Caco-2 (cell line): ENCODE measurements at regions not wholly inside any gene's neighbourhood (a gene's known extent, or its start where the extent isn't known, plus 50 kb on each side); places are given as distances from the start of the nearest gene placed in this dataset.

Source experiments
- BruUV-seq: library from RNA; stranded (reverse); fragments of 400-500 nt; replicated peaks from 2 replicates; lab custom pipeline; 2021; lab: Mats Ljungman, UMichigan
- CTCF ChIA-PET: fragments of 300-600 bp; sonication (Branson Sonifier 250); formaldehyde crosslinking; loops from one replicate; lab custom pipeline; 2022; ENCODE audit warnings: antibody characterized with exemption; lab: Charles Lee
- POLR2A ChIA-PET: fragments of 300-600 bp; sonication (Branson Sonifier 250); formaldehyde crosslinking; loops from one replicate; lab custom pipeline; 2022; ENCODE audit warnings: antibody characterized with exemption; lab: Charles Lee
- DNase-seq, 2 experiments: peaks; one replicate each; pipeline versions ENCODE4 v3.0.0 to v3.0.0-alpha.2; 2020 to 2022
- H3K27me3 ChIP-seq: replicated peaks from 2 replicates; pipeline ENCODE4 v1.6.0; 2011; ENCODE audit warnings: low read length; ENCODE audit not compliant: control insufficient read depth, insufficient read depth
- H3K36me3 ChIP-seq: 2 replicates; pipeline ENCODE4 v1.5.1; 2011; ENCODE audit warnings: low read length; ENCODE audit not compliant: control insufficient read depth, insufficient read depth
- H3K4me1 ChIP-seq: fragments of 250-450 bp; sonication (Bioruptor Pico); 2 replicates; pipeline ENCODE4 v1.5.1; 2020; ENCODE audit warnings: mild to moderate bottlenecking
- H3K4me3 ChIP-seq: 2 replicates; pipeline ENCODE4 v1.5.1; 2011; ENCODE audit warnings: low read depth, mild to moderate bottlenecking, control low read depth, low read length
- H3K9me3 ChIP-seq: fragments of 250-450 bp; sonication (Bioruptor Pico); 2 replicates; pipeline ENCODE4 v1.5.1; 2020; ENCODE audit warnings: mild to moderate bottlenecking, moderate library complexity
- H3K27ac Mint-ChIP-seq: one replicate; pipeline ENCODE4 v1.8.0; 2022; ENCODE audit warnings: mixed read lengths; ENCODE audit not compliant: unreplicated experiment
- H3K27me3 Mint-ChIP-seq: one replicate; pipeline ENCODE4 v1.8.0; 2022; ENCODE audit warnings: mixed read lengths; ENCODE audit not compliant: insufficient read depth, unreplicated experiment
- H3K36me3 Mint-ChIP-seq: one replicate; pipeline ENCODE4 v1.8.0; 2022; ENCODE audit warnings: mild to moderate bottlenecking, mixed read lengths; ENCODE audit not compliant: insufficient read depth, unreplicated experiment
- H3K4me1 Mint-ChIP-seq: one replicate; pipeline ENCODE4 v1.8.0; 2022; ENCODE audit warnings: low read depth, mixed read lengths; ENCODE audit not compliant: unreplicated experiment
- H3K4me3 Mint-ChIP-seq: one replicate; pipeline ENCODE4 v1.8.0; 2022; ENCODE audit warnings: mild to moderate bottlenecking, moderate library complexity, mixed read lengths; ENCODE audit not compliant: unreplicated experiment
- H3K9me3 Mint-ChIP-seq: one replicate; pipeline ENCODE4 v1.8.0; 2022; ENCODE audit warnings: mixed read lengths; ENCODE audit not compliant: unreplicated experiment
- CTCF ChIP-seq, 2 experiments: fragments of 200-600 bp in 1 of 2; IDR thresholded peaks; 1 replicate in 1 of 2; 2 replicates in 1 of 2; pipeline versions ENCODE4 v1.5.1 to v1.8.0; 2011 to 2022; ENCODE audit warnings: antibody characterized with exemption in 1 of 2, control low read depth in 1 of 2, inconsistent platforms in 1 of 2, low read depth in 1 of 2, low read length in 1 of 2, mild to moderate bottlenecking in 1 of 2, moderate library complexity in 1 of 2; ENCODE audit not compliant: insufficient read depth in 1 of 2, severe bottlenecking in 1 of 2, unreplicated experiment in 1 of 2
- intact Hi-C: fragments of 100-400 bp; cut with micrococcal nuclease; formaldehyde crosslinking; loops from one replicate; pipeline ENCODE4 v1.10.0; 2022; ENCODE audit not compliant: unreplicated experiment

- H3K4me3 ChIP-seq: no peak overlapping the region
- H3K27ac Mint-ChIP-seq: no peak overlapping the region
- BruUV-seq: no TSS peak
- no peaks in the 10 kb centered on the region for H3K4me1 ChIP-seq
- intact Hi-C loops: no loop called here
- no peaks in the 10 kb centered on the region for H3K27me3 Mint-ChIP-seq
- H3K36me3 Mint-ChIP-seq: no peaks in the 10 kb centered on the region
- peaks cover 7% of the 10 kb centered on the region for H3K4me1 Mint-ChIP-seq
- no peaks in the 10 kb centered on the region for H3K27me3 ChIP-seq
- no peak for TF ChIP-seq CTCF (IDR thresholded peaks at IDR 0.05; ENCODE audit: insufficient read depth in 1 of 2, low read depth in 1 of 2, low read length in 1 of 2, severe bottlenecking in 1 of 2, unreplicated experiment in 1 of 2)
- ChIA-PET CTCF (no interaction called here), POLR2A (no interaction called here)
- H3K36me3 ChIP-seq: no peaks in the 10 kb centered on the region
- no peak for DNase-seq
- H3K9me3 ChIP-seq: no peaks in the 10 kb centered on the region
- no peak overlapping the region for H3K4me3 Mint-ChIP-seq
- H3K9me3 Mint-ChIP-seq: no peaks in the 10 kb centered on the region
Observed at GRCh38 chr15:95883064-95883463, 447.4 kb upstream of the NR2F2 start.

- no peak for TF ChIP-seq CTCF (IDR thresholded peaks at IDR 0.05; ENCODE audit: insufficient read depth in 1 of 2, low read depth in 1 of 2, low read length in 1 of 2, severe bottlenecking in 1 of 2, unreplicated experiment in 1 of 2)
- intact Hi-C loops: no loop called here
- H3K9me3 ChIP-seq: no peaks in the 10 kb centered on the region
- Mint-ChIP-seq H3K27ac (no peak overlapping the region), H3K4me3 (no peak overlapping the region), H3K27me3 (no peaks in the 10 kb centered on the region), H3K36me3 (no peaks in the 10 kb centered on the region), H3K4me1 (peaks cover 7% of the 10 kb centered on the region), H3K9me3 (no peaks in the 10 kb centered on the region)
- H3K4me3 ChIP-seq: no peak overlapping the region
- H3K27me3 ChIP-seq: no peaks in the 10 kb centered on the region
- ChIA-PET POLR2A (no interaction called here), CTCF (no interaction called here)
- no TSS peak for BruUV-seq
- no peaks in the 10 kb centered on the region for H3K36me3 ChIP-seq
- no peak for DNase-seq
- H3K4me1 ChIP-seq: no peaks in the 10 kb centered on the region
Observed at GRCh38 chr15:95884276-95884675, 446.2 kb upstream of the NR2F2 start.

GRCh38 chr15:95887666-95888390 lies 442.7 kb upstream of the NR2F2 start:
- no peaks in the 10 kb centered on the region for H3K27me3 ChIP-seq
- Mint-ChIP-seq H3K4me1 (peaks cover 7% of the 10 kb centered on the region), H3K9me3 (no peaks in the 10 kb centered on the region), H3K27me3 (no peaks in the 10 kb centered on the region), H3K36me3 (no peaks in the 10 kb centered on the region), H3K27ac (no peak overlapping the region), H3K4me3 (no peak overlapping the region)
- no peak for DNase-seq
- H3K4me1 ChIP-seq: no peaks in the 10 kb centered on the region
- H3K9me3 ChIP-seq: no peaks in the 10 kb centered on the region
- ChIA-PET CTCF (no interaction called here), POLR2A (no interaction called here)
- no peak overlapping the region for H3K4me3 ChIP-seq
- intact Hi-C loops: no loop called here
- no TSS peak for BruUV-seq
- no peak for TF ChIP-seq CTCF (IDR thresholded peaks at IDR 0.05; ENCODE audit: insufficient read depth in 1 of 2, low read depth in 1 of 2, low read length in 1 of 2, severe bottlenecking in 1 of 2, unreplicated experiment in 1 of 2)
- no peaks in the 10 kb centered on the region for H3K36me3 ChIP-seq
